22Rv1 (cell line): ENCODE measurements at regions not wholly inside any gene's neighbourhood (a gene's known extent, or its start where the extent isn't known, plus 50 kb on each side); places are given as distances from the start of the nearest gene placed in this dataset.

Experiments used
- CTCF ChIP-seq: fragments of 450-650 bp; IDR thresholded peaks from 2 replicates; pipeline ENCODE4 v1.5.1; 2017; ENCODE audit warnings: mild to moderate bottlenecking
- ZFX ChIP-seq: fragments of 450-650 bp; IDR thresholded peaks from 2 replicates; pipeline ENCODE4 v1.6.1; 2017; ENCODE audit warnings: antibody characterized with exemption, borderline replicate concordance

GRCh38 chr1:184330875-184331274 lies 56.0 kb upstream of the C1orf21 start:
- TF ChIP-seq CTCF (no peak), ZFX (no peak)
